ENCODE measurements at regions not wholly inside any gene's neighbourhood (a gene's known extent, or its start where the extent isn't known, plus 50 kb on each side); places are given as distances from the start of the nearest gene placed in this dataset.

DNA sequence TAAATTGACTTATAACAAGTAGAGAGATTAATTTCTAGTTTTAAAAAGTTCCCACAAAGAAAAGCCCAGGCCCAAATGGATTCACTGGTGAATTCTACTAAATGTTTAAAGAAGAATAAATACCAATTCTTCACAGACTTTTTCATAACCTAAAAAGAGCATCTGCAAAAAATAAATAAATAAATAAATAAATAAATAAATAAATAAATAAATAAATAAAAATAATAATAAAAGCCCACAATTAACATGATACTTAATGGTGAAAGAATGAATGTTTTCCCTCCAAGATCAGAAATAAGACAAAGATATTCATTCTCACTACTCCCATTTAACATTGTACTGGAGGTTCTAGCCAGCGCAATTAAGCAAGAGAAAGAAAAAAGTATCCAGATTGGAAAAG lies 97.6 kb upstream of the KAZN start:
- Mint-ChIP-seq H3K9me3 (ENCODE audit: low read depth) (peaks cover 2% of the 10 kb centered on the region), H3K36me3 (ENCODE audit: low read depth) (no peaks in the 10 kb centered on the region), H3K4me1 (ENCODE audit: low read depth) (peaks cover 12% of the 10 kb centered on the region), H3K4me3 (ENCODE audit: unreplicated experiment) (no peak overlapping the region), H3K27ac (ENCODE audit: unreplicated experiment) (no peak overlapping the region), H3K27me3 (ENCODE audit: low read depth) (peaks cover 1% of the 10 kb centered on the region)
- TF ChIP-seq, protein P1, sequence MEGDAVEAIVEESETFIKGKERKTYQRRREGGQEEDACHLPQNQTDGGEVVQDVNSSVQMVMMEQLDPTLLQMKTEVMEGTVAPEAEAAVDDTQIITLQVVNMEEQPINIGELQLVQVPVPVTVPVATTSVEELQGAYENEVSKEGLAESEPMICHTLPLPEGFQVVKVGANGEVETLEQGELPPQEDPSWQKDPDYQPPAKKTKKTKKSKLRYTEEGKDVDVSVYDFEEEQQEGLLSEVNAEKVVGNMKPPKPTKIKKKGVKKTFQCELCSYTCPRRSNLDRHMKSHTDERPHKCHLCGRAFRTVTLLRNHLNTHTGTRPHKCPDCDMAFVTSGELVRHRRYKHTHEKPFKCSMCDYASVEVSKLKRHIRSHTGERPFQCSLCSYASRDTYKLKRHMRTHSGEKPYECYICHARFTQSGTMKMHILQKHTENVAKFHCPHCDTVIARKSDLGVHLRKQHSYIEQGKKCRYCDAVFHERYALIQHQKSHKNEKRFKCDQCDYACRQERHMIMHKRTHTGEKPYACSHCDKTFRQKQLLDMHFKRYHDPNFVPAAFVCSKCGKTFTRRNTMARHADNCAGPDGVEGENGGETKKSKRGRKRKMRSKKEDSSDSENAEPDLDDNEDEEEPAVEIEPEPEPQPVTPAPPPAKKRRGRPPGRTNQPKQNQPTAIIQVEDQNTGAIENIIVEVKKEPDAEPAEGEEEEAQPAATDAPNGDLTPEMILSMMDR (IDR thresholded peaks at IDR 0.05) = no peak
- DNase-seq (ENCODE audit: low spot score) = no peak

DNA sequence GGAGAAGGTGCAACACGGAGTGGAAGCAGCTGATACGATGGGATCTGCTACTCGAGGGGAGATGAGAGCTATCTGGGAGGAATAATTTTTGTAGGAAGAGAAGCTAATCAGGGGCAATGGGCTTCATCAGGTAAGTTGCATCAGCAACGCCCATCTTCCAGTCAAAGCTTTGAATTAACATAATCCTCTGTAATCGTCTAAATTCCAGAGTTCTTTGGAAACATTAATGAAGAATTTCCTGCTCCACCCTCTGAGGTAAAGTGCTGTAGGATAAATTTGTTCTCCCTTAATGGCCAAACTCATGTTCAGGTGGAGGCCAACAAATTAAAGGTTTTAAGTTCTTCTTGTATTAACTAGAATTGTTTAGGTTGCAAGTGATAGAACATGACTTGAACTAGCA lies 94.0 kb upstream of the KAZN start:
- no peaks in the 10 kb centered on the region for H3K36me3 Mint-ChIP-seq (ENCODE audit: low read depth)
- no peak overlapping the region for H3K4me3 Mint-ChIP-seq (ENCODE audit: unreplicated experiment)
- H3K27ac Mint-ChIP-seq (ENCODE audit: unreplicated experiment) = no peak overlapping the region
- H3K9me3 Mint-ChIP-seq (ENCODE audit: low read depth) = peaks cover 2% of the 10 kb centered on the region
- TF ChIP-seq, protein P1 (IDR thresholded peaks at IDR 0.05) = no peak
- peaks cover 1% of the 10 kb centered on the region for H3K27me3 Mint-ChIP-seq (ENCODE audit: low read depth)
- H3K4me1 Mint-ChIP-seq (ENCODE audit: low read depth) = peaks cover 5% of the 10 kb centered on the region
- no peak for DNase-seq (ENCODE audit: low spot score)

DNA sequence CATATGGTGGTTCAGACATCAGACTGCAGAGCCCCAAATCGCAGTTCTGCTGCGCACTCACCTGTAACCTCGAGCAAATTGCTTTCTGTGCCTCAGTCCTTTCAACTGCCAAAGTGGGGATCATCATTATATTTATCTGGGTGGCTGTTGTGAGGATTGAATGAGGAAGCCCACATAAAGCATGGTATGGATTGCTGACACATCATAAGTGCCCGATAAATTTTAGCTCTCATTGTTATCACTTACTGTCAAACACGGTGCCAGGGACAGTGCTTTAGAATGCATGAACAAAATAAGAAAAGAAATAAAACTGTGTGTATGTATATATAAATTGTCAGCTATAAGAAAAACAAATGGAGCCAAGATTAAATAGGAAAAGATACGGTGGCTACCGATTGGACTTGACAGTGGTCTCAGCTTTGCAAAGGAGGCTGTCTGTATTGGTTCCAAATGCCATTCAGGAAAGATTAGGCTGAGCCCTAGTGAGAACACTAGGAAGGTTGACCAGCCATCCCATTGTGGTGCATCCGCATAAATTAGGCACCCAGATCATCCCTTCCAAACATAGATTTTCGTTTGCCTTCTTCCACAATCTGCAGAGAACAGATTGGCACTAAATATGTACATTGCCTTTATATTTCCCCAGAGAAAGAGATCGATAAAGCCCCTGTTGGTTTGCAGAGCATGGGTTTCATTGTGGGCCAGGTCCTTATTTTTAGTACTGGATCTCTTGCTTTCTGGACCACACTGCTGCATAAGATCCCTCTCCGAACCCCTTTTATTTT lies 91.8 kb upstream of the KAZN start:
- Mint-ChIP-seq H3K4me1 (ENCODE audit: low read depth) (no peaks in the 10 kb centered on the region), H3K36me3 (ENCODE audit: low read depth) (no peaks in the 10 kb centered on the region), H3K27ac (ENCODE audit: unreplicated experiment) (no peak overlapping the region), H3K9me3 (ENCODE audit: low read depth) (no peaks in the 10 kb centered on the region), H3K27me3 (ENCODE audit: low read depth) (peaks cover 1% of the 10 kb centered on the region), H3K4me3 (ENCODE audit: unreplicated experiment) (no peak overlapping the region)
- TF ChIP-seq, protein P1 (IDR thresholded peaks at IDR 0.05) = no peak
- DNase-seq (ENCODE audit: low spot score) = no peak

- H3K27me3 Mint-ChIP-seq (ENCODE audit: low read depth) = peaks cover 1% of the 10 kb centered on the region
- no peaks in the 10 kb centered on the region for H3K36me3 Mint-ChIP-seq (ENCODE audit: low read depth)
- TF ChIP-seq, protein P1 (IDR thresholded peaks at IDR 0.05) = no peak
- no peak for DNase-seq (ENCODE audit: low spot score)
- no peaks in the 10 kb centered on the region for H3K4me1 Mint-ChIP-seq (ENCODE audit: low read depth)
- H3K9me3 Mint-ChIP-seq (ENCODE audit: low read depth) = no peaks in the 10 kb centered on the region
- H3K4me3 Mint-ChIP-seq (ENCODE audit: unreplicated experiment) = no peak overlapping the region
- H3K27ac Mint-ChIP-seq (ENCODE audit: unreplicated experiment) = no peak overlapping the region
These were observed 91.2 kb upstream of the KAZN start for GRCh38 chr1:14507262-14507661.

- Mint-ChIP-seq H3K27ac (ENCODE audit: unreplicated experiment) (no peak overlapping the region), H3K4me1 (ENCODE audit: low read depth) (no peaks in the 10 kb centered on the region), H3K27me3 (ENCODE audit: low read depth) (peaks cover 2% of the 10 kb centered on the region)
These were observed 89.9 kb upstream of the KAZN start for GRCh38 chr1:14508613-14509012.

More at GRCh38 chr1:14508613-14509012, 89.9 kb upstream of the KAZN start:
- TF ChIP-seq, protein P1 (IDR thresholded peaks at IDR 0.05) = no peak
- no peaks in the 10 kb centered on the region for H3K9me3 Mint-ChIP-seq (ENCODE audit: low read depth)
- no peak overlapping the region for H3K4me3 Mint-ChIP-seq (ENCODE audit: unreplicated experiment)
- H3K36me3 Mint-ChIP-seq (ENCODE audit: low read depth) = no peaks in the 10 kb centered on the region
- no peak for DNase-seq (ENCODE audit: low spot score)

Measured in chondrocyte (in vitro differentiated cells).